Ovary (tissue), 7 donors: ENCODE measurements at regions not wholly inside any gene's neighbourhood (a gene's known extent, or its start where the extent isn't known, plus 50 kb on each side); places are given as distances from the start of the nearest gene placed in this dataset.

Source experiments
- DNase-seq, 5 donors: peaks; one replicate each; pipeline ENCODE4 v3.0.0-alpha.2; 2019 to 2020
- H3K27ac ChIP-seq, 2 donors: fragments of 200-600 bp; one replicate each; pipeline versions ENCODE4 v1.5.1 to v1.8.0; 2019 to 2022
- H3K27me3 ChIP-seq: fragments of 200-600 bp; one replicate; pipeline ENCODE4 v1.8.0; 2022
- H3K36me3 ChIP-seq: fragments of 200-600 bp; sonication (generic); one replicate; pipeline ENCODE4 v1.5.1; 2019
- H3K4me1 ChIP-seq: one replicate; pipeline ENCODE4 v1.8.1; 2013; ENCODE audit warnings: mild to moderate bottlenecking, moderate library complexity; ENCODE audit not compliant: insufficient read depth
- H3K4me3 ChIP-seq: fragments of 200-600 bp; sonication (generic); one replicate; pipeline ENCODE4 v1.5.1; 2017
- H3K9me3 ChIP-seq, 2 donors: fragments of 200-600 bp in 1 of 2; sonication (generic) in 1 of 2; one replicate each; pipeline versions ENCODE4 v1.5.1 to v1.8.1; 2013 to 2019; ENCODE audit warnings: mild to moderate bottlenecking in 1 of 2, moderate library complexity in 1 of 2
- CTCF ChIP-seq, 3 donors: fragments of 450-650 bp in 2 of 3; fragments of 200-600 bp in 1 of 3; IDR thresholded peaks; one replicate each; pipeline versions ENCODE4 v1.5.1 to v1.8.0; 2016 to 2022; ENCODE audit warnings: antibody characterized with exemption in 3 of 3, mild to moderate bottlenecking in 1 of 3
- EP300 ChIP-seq: sonication (generic); formaldehyde crosslinking; IDR thresholded peaks from one replicate; pipeline ENCODE4 v1.6.1; 2017; ENCODE audit warnings: antibody characterized with exemption
- POLR2A ChIP-seq: fragments of 450-650 bp; IDR thresholded peaks from one replicate; pipeline ENCODE4 v1.6.1; 2017; ENCODE audit warnings: antibody characterized with exemption, mild to moderate bottlenecking, moderate library complexity
- WGBS, 3 donors: extraction: QIAGEN DNeasy Blood & Tissue Kit in 1 of 3; methylation state at CpG; one replicate each; pipeline versions ENCODE4 v1.1.5 to v1.1.7; 2013 to 2017; 5-methylcytosine and 5-hydroxymethylcytosine counted together
- intact Hi-C, 4 donors: fragments of 100-400 bp; cut with DNase I; formaldehyde crosslinking; loops; one replicate each; pipeline versions ENCODE4 v1.11.0 to v1.15.1; 2022 to 2023
- donor health status: DM: no; HTN: no; CAD: no; lungs with moderate emphysema.
- donor health status: DM: no; HTN: no; CAD: no.
- donor health status: Bipolar disorder and iron deficiency.
- donor health status: DM: no; HTN: no; CAD: no.
- donor health status: DM: yes; HTN: yes; CAD: no.

- Histone ChIP-seq H3K4me1 (no peaks in the 10 kb centered on the region), H3K9me3 (no peaks in the 10 kb centered on the region), H3K36me3 (no peaks in the 10 kb centered on the region), H3K27me3 (no peaks in the 10 kb centered on the region), H3K27ac (no peak overlapping the region), H3K4me3 (no peak overlapping the region)
- intact Hi-C loops, result no loop called here
- TF ChIP-seq POLR2A, result no peak
- WGBS, 3 donors, result 84 to 89% (median 89%) methylated on average over 3 of the region's 3 CpGs
- DNase-seq, result no peak
Observed at GRCh38 chr11:15858881-15859280, 497.5 kb downstream of the SOX6 start.

GRCh38 chr11:15859411-15859810 is 496.9 kb downstream of the SOX6 start:
- Histone ChIP-seq H3K4me1 (no peaks in the 10 kb centered on the region), H3K9me3 (no peaks in the 10 kb centered on the region), H3K27me3 (no peaks in the 10 kb centered on the region), H3K36me3 (no peaks in the 10 kb centered on the region), H3K27ac (no peak overlapping the region), H3K4me3 (no peak overlapping the region)
- 86 to 93% (median 90%) methylated on average over 3 of the region's 3 CpGs for WGBS, 3 donors
- intact Hi-C loops, result no loop called here
- TF ChIP-seq EP300 (no peak), CTCF (IDR thresholded peaks at IDR 0.05) (no peak), POLR2A (no peak)
- DNase-seq, result no peak

- WGBS, 3 donors, result 74 to 81% (median 78%) methylated on average over 2 of the region's 2 CpGs
- TF ChIP-seq EP300 (no peak), CTCF (IDR thresholded peaks at IDR 0.05) (no peak), POLR2A (no peak)
- Histone ChIP-seq H3K4me3 (no peak overlapping the region), H3K27me3 (no peaks in the 10 kb centered on the region), H3K36me3 (no peaks in the 10 kb centered on the region), H3K9me3 (no peaks in the 10 kb centered on the region), H3K4me1 (no peaks in the 10 kb centered on the region), H3K27ac (no peak overlapping the region)
- intact Hi-C loops, result no loop called here
- no peak for DNase-seq
Observed at GRCh38 chr11:15861256-15861655, 495.1 kb downstream of the SOX6 start.

- TF ChIP-seq POLR2A (no peak), CTCF (IDR thresholded peaks at IDR 0.05) (no peak)
- no peaks in the 10 kb centered on the region for H3K27me3 ChIP-seq
- 48 to 70% (median 52%) methylated on average over 2 of the region's 2 CpGs for WGBS, 3 donors
- H3K36me3 ChIP-seq, result no peaks in the 10 kb centered on the region
- H3K4me1 ChIP-seq, result no peaks in the 10 kb centered on the region
- no peaks in the 10 kb centered on the region for H3K9me3 ChIP-seq
- intact Hi-C loops, result no loop called here
- H3K27ac ChIP-seq, result no peak overlapping the region
- DNase-seq, result no peak
- H3K4me3 ChIP-seq, result no peak overlapping the region
Observed at GRCh38 chr11:15863411-15863810, 492.9 kb downstream of the SOX6 start.

GRCh38 chr11:15864026-15864805 is 492.1 kb downstream of the SOX6 start:
- Histone ChIP-seq H3K9me3 (no peaks in the 10 kb centered on the region), H3K4me3 (no peak overlapping the region), H3K36me3 (no peaks in the 10 kb centered on the region), H3K27ac (no peak overlapping the region), H3K27me3 (no peaks in the 10 kb centered on the region), H3K4me1 (no peaks in the 10 kb centered on the region)
- intact Hi-C loops, result no loop called here
- DNase-seq, result no peak
- 85 to 95% (median 87%) methylated on average over 5 of the region's 5 CpGs for WGBS, 3 donors
- TF ChIP-seq EP300, result no peak
- TF ChIP-seq POLR2A, result no peak
